ENCODE measurements at regions not wholly inside any gene's neighbourhood (a gene's known extent, or its start where the extent isn't known, plus 50 kb on each side); places are given as distances from the start of the nearest gene placed in this dataset.

DNA sequence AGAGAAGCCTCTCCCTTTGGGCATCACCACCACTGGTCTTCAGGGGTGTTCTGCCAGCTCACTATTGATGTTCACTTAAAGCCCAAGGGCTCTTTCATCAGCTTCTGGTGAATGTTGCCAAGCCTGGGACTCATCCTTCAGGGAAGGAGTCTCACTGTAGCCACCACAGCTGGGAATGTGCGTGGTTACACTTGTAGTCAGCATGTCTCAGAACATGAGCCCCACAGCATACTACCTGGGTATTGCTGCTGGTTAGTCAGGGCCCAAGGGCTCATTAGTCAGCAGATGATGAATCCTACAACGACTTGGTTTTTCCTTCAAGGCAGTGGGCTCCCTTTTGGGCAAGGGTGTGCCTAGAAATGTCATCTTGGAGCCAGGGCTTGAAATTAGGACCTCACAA lies 412.9 kb downstream of the VGLL3 start:
- TF ChIP-seq, protein P1, sequence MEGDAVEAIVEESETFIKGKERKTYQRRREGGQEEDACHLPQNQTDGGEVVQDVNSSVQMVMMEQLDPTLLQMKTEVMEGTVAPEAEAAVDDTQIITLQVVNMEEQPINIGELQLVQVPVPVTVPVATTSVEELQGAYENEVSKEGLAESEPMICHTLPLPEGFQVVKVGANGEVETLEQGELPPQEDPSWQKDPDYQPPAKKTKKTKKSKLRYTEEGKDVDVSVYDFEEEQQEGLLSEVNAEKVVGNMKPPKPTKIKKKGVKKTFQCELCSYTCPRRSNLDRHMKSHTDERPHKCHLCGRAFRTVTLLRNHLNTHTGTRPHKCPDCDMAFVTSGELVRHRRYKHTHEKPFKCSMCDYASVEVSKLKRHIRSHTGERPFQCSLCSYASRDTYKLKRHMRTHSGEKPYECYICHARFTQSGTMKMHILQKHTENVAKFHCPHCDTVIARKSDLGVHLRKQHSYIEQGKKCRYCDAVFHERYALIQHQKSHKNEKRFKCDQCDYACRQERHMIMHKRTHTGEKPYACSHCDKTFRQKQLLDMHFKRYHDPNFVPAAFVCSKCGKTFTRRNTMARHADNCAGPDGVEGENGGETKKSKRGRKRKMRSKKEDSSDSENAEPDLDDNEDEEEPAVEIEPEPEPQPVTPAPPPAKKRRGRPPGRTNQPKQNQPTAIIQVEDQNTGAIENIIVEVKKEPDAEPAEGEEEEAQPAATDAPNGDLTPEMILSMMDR (IDR thresholded peaks at IDR 0.05), result no peak
- no peak for TF ChIP-seq POLR2A (IDR thresholded peaks at IDR 0.05)
- H3K27me3 ChIP-seq, result no peaks in the 10 kb centered on the region
- H3K4me1 ChIP-seq, result no peaks in the 10 kb centered on the region
- no peaks in the 10 kb centered on the region for H3K9me3 ChIP-seq
- H3K36me3 ChIP-seq, result no peaks in the 10 kb centered on the region
- no peak for DNase-seq
- no peak overlapping the region for H3K4me3 ChIP-seq
- H3K27ac ChIP-seq, result no peak overlapping the region

DNA sequence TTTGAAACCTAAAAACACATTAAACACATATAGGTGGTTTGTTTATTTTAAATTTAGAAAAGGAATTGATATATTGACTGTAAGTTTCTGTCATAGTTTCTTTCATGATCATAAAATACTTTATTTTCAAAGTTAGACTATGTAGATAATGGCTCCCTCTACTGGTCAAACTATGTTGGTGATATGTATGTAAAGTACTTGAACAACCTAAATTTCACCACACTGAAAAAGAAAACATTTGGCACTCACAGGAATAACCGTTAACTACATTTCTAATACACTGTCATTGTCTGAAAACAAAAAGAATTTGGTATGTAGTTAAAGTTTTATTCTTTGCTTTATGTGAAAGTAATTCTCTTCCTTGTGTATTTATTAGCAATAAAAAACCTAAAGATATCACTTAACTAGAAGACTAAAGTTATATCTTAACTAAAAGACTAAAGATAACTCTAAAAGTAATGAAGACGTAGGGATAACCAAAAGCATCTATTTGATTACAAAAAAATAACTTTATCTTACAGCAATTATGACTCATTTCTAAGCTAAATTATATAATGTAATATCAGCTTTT lies 427.5 kb downstream of the VGLL3 start:
- Histone ChIP-seq H3K36me3 (no peaks in the 10 kb centered on the region), H3K9me3 (no peaks in the 10 kb centered on the region), H3K4me1 (no peaks in the 10 kb centered on the region), H3K27me3 (no peaks in the 10 kb centered on the region), H3K4me3 (no peak overlapping the region), H3K27ac (no peak overlapping the region)
- TF ChIP-seq, protein P1 (IDR thresholded peaks at IDR 0.05), result peak in 4 of 6 experiments; percentile 37 to 45 (median 40)
- TF ChIP-seq POLR2A (IDR thresholded peaks at IDR 0.05), result no peak
- DNase-seq, result no peak

DNA sequence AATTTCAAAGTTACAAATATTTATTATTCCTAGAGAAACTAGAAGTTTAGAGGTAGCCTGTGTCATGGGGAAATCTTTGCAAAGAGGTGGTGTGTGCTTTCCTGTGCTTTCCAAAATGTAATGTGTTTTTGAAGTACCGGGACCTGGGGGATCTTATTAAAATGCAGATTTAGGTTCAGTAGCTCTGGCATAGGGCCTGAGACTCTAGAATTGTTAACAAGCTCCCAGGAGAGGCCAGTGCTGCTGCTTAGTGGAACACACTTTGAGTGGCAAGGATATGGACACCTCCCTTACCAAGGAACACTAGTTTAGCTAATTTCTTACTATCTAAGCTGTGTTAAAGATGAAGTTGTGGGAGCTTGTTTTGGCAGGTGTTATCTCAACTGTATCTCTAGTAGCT lies 428.9 kb downstream of the VGLL3 start:
- H3K4me1 ChIP-seq, result no peaks in the 10 kb centered on the region
- H3K9me3 ChIP-seq, result no peaks in the 10 kb centered on the region
- no peak overlapping the region for H3K27ac ChIP-seq
- DNase-seq, result no peak
- TF ChIP-seq, protein P1 (IDR thresholded peaks at IDR 0.05), result no peak
- no peak for TF ChIP-seq POLR2A (IDR thresholded peaks at IDR 0.05)
- H3K36me3 ChIP-seq, result no peaks in the 10 kb centered on the region
- H3K27me3 ChIP-seq, result no peaks in the 10 kb centered on the region
- no peak overlapping the region for H3K4me3 ChIP-seq

DNA sequence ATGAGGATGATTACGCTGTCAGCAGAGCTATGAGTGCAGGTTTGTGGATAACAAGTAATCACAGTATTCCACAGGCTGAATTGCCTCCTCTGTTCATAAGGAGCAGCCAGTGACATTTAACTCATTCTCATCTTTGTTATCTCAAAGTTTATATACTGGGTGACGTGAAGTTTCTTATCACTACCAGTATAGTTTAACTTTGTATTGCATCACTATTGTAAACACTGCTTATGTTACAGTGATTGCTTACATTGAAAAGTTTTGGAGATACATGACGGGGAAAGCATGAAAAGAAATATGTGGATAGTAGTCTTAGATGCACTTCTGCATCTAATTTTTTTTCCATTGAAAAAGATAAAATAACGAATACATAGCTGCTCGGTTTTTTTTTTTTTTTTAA lies 429.7 kb downstream of the VGLL3 start:
- H3K4me1 ChIP-seq, result no peaks in the 10 kb centered on the region
- H3K27ac ChIP-seq, result no peak overlapping the region
- no peak overlapping the region for H3K4me3 ChIP-seq
- H3K36me3 ChIP-seq, result no peaks in the 10 kb centered on the region
- no peak for DNase-seq
- H3K27me3 ChIP-seq, result no peaks in the 10 kb centered on the region
- H3K9me3 ChIP-seq, result no peaks in the 10 kb centered on the region
- TF ChIP-seq, protein P1 (IDR thresholded peaks at IDR 0.05), result no peak
- TF ChIP-seq POLR2A (IDR thresholded peaks at IDR 0.05), result no peak

DNA sequence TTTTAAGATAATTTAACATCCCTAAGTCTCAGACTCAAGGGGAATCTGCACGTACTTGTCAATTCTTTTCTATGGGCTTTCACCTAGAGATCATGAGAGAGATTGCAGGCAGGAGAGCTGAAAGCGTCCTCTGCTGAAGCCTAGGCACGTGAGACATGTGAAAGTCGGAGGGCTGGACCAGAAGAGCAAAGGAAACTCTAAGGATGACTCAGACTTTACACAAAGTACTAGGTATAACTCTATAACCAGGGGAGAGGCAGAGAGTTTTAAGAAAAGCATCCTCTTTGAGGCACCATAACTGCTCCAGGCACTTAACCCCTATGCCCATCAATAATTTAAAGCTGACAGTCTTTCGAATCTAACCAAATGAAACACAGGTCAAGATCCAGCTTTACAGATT lies 436.6 kb downstream of the VGLL3 start:
- Histone ChIP-seq H3K4me3 (no peak overlapping the region), H3K36me3 (no peaks in the 10 kb centered on the region), H3K27me3 (no peaks in the 10 kb centered on the region), H3K9me3 (no peaks in the 10 kb centered on the region), H3K27ac (no peak overlapping the region), H3K4me1 (no peaks in the 10 kb centered on the region)
- DNase-seq, result no peak
- TF ChIP-seq, protein P1 (IDR thresholded peaks at IDR 0.05), result no peak
- no peak for TF ChIP-seq POLR2A (IDR thresholded peaks at IDR 0.05)

DNA sequence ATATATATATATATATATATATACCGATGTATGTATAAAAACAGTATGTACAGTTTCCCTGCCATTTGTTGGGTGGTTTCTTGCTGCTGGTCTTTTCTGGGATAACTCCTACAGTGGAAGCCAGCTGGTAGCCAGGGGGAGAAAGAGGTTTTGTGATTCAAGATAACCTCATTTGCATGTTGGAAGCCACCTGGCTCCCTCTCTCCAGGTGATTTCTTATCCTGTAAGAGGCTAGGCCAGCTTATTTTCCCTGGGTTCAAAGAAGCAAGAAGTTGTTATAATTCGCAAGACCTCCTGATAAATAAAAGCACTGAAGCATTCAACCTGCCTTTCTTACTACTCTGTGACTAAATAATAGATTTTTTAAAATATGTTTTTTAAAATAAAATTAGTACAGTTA lies 443.3 kb downstream of the VGLL3 start:
- Histone ChIP-seq H3K27me3 (no peaks in the 10 kb centered on the region), H3K27ac (no peak overlapping the region), H3K4me3 (no peak overlapping the region), H3K9me3 (no peaks in the 10 kb centered on the region), H3K36me3 (no peaks in the 10 kb centered on the region), H3K4me1 (no peaks in the 10 kb centered on the region)
- DNase-seq, result no peak
- TF ChIP-seq POLR2A (IDR thresholded peaks at IDR 0.05), result no peak
- TF ChIP-seq, protein P1 (IDR thresholded peaks at IDR 0.05), result no peak

All from Peyer's patch (tissue), 4 donors.